Stimulated activated naive CD4-positive, alpha-beta T cell (primary cell): ENCODE measurements at regions not wholly inside any gene's neighbourhood (a gene's known extent, or its start where the extent isn't known, plus 50 kb on each side); places are given as distances from the start of the nearest gene placed in this dataset.

Source experiments
- DNase-seq, 6 experiments: peaks; one replicate each; lab custom pipeline; 2025; lab: John Stamatoyannopoulos, UW

- DNase-seq: no peak
These were observed 131.2 kb upstream of the HDAC9 start for GRCh38 chr7:18364396-18364795.

DNA sequence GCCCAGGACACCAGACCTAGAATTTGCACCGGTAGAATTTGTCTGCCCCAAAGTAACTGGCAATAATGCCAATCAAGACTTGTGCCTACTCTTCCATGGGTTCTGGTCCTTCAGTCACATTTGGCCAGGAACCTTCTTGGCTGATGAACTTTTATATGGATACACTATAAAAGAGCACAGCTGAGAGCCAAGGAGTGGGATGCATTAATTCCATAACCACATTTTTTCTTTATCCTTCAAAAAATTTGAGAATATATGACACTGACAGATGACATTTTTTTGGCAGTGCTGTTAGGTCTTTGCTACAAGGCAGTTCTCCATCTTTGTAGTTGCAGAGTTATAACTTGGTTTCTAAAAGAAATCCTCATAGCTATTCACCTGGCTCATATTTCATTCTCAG, 129.2 kb upstream of the HDAC9 start:
- DNase-seq: no peak

DNA sequence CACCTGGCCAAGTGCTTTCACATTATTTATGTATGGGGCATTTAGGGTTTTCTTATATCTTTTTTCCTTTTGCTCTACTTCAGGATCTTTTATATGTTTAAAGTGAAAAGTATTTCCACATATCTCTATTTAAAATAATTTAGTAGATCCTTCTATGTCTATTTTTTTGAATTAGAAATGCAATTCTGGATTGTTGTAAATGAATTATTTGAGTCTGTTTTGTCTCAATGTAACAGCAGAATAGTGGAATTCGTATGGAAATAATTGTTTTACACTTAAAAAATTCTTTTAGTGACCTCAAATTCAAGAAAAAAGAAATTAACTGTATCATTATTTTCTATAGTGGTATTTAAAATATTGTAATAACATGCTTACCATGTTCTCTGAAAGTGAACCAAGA, 126.5 kb upstream of the HDAC9 start:
- no peak for DNase-seq

GRCh38 chr7:18370633-18371032, 124.9 kb upstream of the HDAC9 start:
- no peak for DNase-seq

- no peak for DNase-seq
These were observed 116.5 kb upstream of the HDAC9 start for GRCh38 chr7:18378989-18379605.

DNA sequence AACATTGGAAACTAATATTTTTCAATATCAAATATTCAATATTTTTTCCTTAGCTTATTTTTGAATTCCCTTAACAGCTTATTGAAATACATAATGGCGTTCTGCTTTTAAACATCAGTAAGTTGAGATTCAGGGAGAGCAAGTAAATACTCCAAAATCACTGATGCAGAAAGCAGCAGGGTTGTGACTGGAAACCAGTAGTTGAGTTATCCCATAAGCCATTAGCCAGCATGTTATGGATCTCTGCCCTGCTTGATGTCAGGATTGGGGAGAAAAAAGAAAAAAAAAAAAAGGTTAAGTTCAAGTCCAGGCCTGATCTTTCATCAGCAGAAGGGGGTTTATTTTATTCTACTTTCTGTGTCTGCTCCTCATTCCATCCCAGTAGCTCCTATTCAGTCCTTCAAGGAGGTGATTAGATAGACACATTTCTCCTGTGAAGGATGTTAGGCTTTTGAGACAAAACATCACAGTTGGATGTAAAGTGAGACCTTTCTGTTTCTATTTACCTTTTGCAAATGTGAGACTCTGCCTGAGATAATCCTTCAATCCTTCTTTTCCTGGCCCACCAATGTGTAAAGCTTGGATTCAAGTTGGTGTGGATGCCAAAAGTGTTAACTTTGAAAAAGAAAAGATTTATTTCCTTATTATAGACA, 110.9 kb upstream of the HDAC9 start:
- no peak for DNase-seq

GRCh38 chr7:18386607-18387006, 108.9 kb upstream of the HDAC9 start:
- no peak for DNase-seq

DNA sequence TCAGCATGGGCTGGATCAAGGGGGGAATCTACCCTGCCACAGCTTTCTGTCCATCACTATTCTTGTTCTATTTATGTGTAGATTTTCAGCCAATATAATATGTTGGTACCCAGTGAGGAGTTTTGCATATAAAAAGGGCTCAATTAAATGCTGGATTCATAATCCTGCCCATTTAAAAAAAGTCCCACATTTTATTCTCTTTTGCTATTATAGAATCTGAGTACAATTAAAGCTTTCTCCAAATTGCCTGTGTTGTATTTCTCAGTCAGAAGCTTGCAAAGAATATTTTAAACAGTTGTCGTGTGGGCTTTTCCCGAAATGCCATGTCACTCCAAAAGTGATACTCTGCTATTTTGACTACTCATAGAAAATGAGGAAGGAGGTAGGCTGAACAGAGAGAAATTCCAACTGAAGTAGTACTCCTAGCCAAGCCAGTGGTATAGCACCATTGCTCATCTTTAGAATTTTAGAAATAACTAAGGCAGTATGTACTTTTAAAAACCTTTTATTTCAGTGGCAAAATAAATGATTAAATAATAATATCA, 108.3 kb upstream of the HDAC9 start:
- no peak for DNase-seq

GRCh38 chr7:18390535-18390907, 105.0 kb upstream of the HDAC9 start:
- DNase-seq: no peak

GRCh38 chr7:18393465-18394118, 102.0 kb upstream of the HDAC9 start:
- DNase-seq: no peak

GRCh38 chr7:18395868-18396267, 99.7 kb upstream of the HDAC9 start:
- no peak for DNase-seq

- no peak for DNase-seq
These were observed 98.6 kb upstream of the HDAC9 start for GRCh38 chr7:18396953-18397352.

GRCh38 chr7:18399436-18400235, 95.9 kb upstream of the HDAC9 start:
- DNase-seq: no peak

- no peak for DNase-seq
These were observed 95.3 kb upstream of the HDAC9 start for GRCh38 chr7:18400275-18400674.

DNA sequence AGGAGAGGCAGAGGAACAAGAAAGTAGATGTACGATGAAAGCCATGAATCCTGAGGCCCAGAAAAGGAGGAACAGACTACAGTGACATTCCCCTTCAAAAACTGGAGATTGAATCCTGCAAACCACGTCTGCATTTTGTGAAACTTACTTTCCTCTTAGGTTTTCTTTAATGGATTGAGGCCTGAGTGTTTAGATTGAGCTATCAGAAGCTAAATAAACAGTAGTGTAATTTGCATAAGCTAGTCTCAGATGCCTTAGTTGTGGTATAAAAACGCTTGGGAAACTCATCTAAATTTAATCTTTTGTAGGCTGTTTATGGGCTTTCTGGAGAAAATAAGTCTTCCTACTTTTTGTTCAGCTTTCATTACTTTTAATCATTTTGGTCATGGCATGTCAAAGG, 94.8 kb upstream of the HDAC9 start:
- DNase-seq: no peak

GRCh38 chr7:18401757-18402156, 93.8 kb upstream of the HDAC9 start:
- DNase-seq: no peak

DNA sequence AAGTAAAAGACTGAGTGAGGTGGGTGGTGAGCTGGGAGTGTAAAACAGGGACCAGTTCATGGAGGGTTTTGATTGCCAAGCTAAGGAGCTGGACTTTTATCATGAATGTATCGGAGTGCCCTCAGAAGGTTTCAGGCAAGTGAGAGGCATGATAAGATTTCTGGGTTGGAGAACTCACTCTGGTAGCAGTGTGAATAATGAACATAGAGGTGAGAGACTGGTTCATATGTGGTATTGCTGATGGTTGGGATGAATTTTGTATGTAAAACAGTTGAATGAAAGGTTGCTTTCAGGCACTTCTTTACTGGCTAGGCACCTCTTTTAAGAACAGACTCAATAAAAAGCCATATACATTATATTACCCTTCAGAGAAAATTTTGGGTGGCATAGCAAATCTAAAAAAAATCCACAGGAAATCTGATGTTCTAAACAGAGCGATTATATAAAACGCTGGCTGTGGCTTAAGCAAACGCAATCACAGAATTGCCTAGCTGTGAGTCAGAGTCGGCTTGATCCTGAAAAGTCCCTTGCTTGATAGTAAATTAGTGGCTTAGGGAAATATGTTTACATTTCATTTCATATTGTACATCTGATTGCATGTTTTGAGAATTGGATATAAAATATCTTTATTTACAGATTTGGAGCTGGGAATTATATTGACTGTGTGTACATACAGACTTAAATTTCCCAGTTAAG, 92.9 kb upstream of the HDAC9 start:
- no peak for DNase-seq

- no peak for DNase-seq
These were observed 89.8 kb upstream of the HDAC9 start for GRCh38 chr7:18405726-18406125.

GRCh38 chr7:18407385-18407784, 88.2 kb upstream of the HDAC9 start:
- no peak for DNase-seq

DNA sequence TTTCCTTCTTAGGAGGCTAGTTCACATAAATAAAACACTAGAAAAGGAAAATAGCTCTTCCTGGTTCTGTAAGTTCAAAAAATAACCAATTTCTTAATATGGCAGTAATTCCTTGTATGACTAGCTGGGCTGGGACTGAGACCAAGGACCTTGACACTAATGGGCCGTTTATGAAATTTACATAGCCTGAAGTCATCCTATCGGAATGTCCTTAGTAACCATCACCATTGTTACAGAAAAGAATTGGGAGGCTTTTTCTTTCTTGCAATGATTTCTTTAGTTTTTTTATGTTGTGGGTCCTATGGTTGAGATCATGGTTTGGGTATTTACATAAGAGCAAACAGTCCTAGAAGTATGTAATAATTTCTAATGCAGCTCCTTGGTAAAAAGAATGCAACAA, 87.1 kb upstream of the HDAC9 start:
- DNase-seq: no peak

GRCh38 chr7:18408868-18409267, 86.7 kb upstream of the HDAC9 start:
- no peak for DNase-seq

- no peak for DNase-seq
These were observed 82.1 kb upstream of the HDAC9 start for GRCh38 chr7:18413447-18413846.
